Adrenal gland (tissue), 9 donors: ENCODE measurements at regions not wholly inside any gene's neighbourhood (a gene's known extent, or its start where the extent isn't known, plus 50 kb on each side); places are given as distances from the start of the nearest gene placed in this dataset.

Source experiments
- DNase-seq, 7 donors: peaks; one replicate each; pipeline ENCODE4 v3.0.0-alpha.2; 2019 to 2020
- H3K27ac ChIP-seq, 5 donors: fragments of 200-600 bp; sonication (generic) in 4 of 5; 1 replicate in 3 of 5; 2 replicates in 2 of 5; pipeline versions ENCODE4 v1.5.1 to v1.8.0; 2016 to 2020; ENCODE audit warnings: mild to moderate bottlenecking in 1 of 5
- H3K27me3 ChIP-seq: fragments of 200-600 bp; 2 replicates; pipeline ENCODE4 v1.8.0; 2021
- H3K36me3 ChIP-seq, 2 donors: fragments of 200-600 bp; replicated peaks in 1 of 2; 1 replicate in 1 of 2; 2 replicates in 1 of 2; pipeline versions ENCODE4 v1.5.1 to v1.8.0; 2018 to 2022
- H3K4me1 ChIP-seq, 2 donors: fragments of 200-600 bp; replicated peaks in 1 of 2; 1 replicate in 1 of 2; 2 replicates in 1 of 2; pipeline versions ENCODE4 v1.5.1 to v1.8.0; 2018 to 2021
- H3K4me3 ChIP-seq, 4 donors: fragments of 200-600 bp; sonication (generic) in 3 of 4; one replicate each; pipeline ENCODE4 v1.5.1; 2016 to 2018
- H3K9me3 ChIP-seq, 3 donors: fragments of 200-600 bp; sonication (generic) in 1 of 3; replicated peaks in 1 of 3; 1 replicate in 2 of 3; 2 replicates in 1 of 3; pipeline versions ENCODE4 v1.5.1 to v1.8.0; 2016 to 2021
- POLR2A ChIP-seq, 2 donors: fragments of 450-650 bp; IDR thresholded peaks; one replicate each; pipeline ENCODE4 v1.6.1; 2017; ENCODE audit warnings: antibody characterized with exemption in 2 of 2, mild to moderate bottlenecking in 2 of 2, moderate library complexity in 1 of 2
- WGBS, 4 donors: extraction: QIAGEN DNeasy Blood & Tissue Kit in 2 of 4; methylation state at CpG; one replicate each; pipeline versions ENCODE4 v1.1.5 to v1.1.7; 2013 to 2017; 5-methylcytosine and 5-hydroxymethylcytosine counted together
- intact Hi-C, 2 donors: fragments of 100-400 bp; cut with DNase I; formaldehyde crosslinking; loops; one replicate each; pipeline versions ENCODE4 v1.14.1 to v1.15.0; 2022 to 2023
- TF ChIP-seq, protein P1 (sequence below), 6 experiments: fragments of 450-650 bp in 4 of 6; fragments of 200-600 bp in 2 of 6; sonication (generic) in 1 of 6; IDR thresholded peaks; 1 replicate in 5 of 6; 2 replicates in 1 of 6; pipeline versions ENCODE4 v1.5.1 to v1.8.0; 2016 to 2021; ENCODE audit warnings: antibody characterized with exemption in 6 of 6, mild to moderate bottlenecking in 2 of 6, moderate library complexity in 1 of 6
- donor health status: healthy with polysubstance abuse.
- donor health status: Bipolar disorder and iron deficiency.
- donor health status: DM: yes; HTN: yes; CAD: no.
- donor health status: DM: no; HTN: no; CAD: no.
- donor health status: DM: no; HTN: no; CAD: no.

- no peaks in the 10 kb centered on the region for H3K27me3 ChIP-seq
- TF ChIP-seq, protein P1, sequence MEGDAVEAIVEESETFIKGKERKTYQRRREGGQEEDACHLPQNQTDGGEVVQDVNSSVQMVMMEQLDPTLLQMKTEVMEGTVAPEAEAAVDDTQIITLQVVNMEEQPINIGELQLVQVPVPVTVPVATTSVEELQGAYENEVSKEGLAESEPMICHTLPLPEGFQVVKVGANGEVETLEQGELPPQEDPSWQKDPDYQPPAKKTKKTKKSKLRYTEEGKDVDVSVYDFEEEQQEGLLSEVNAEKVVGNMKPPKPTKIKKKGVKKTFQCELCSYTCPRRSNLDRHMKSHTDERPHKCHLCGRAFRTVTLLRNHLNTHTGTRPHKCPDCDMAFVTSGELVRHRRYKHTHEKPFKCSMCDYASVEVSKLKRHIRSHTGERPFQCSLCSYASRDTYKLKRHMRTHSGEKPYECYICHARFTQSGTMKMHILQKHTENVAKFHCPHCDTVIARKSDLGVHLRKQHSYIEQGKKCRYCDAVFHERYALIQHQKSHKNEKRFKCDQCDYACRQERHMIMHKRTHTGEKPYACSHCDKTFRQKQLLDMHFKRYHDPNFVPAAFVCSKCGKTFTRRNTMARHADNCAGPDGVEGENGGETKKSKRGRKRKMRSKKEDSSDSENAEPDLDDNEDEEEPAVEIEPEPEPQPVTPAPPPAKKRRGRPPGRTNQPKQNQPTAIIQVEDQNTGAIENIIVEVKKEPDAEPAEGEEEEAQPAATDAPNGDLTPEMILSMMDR (IDR thresholded peaks at IDR 0.05): no peak
- no peak for TF ChIP-seq POLR2A (IDR thresholded peaks at IDR 0.05)
- H3K27ac ChIP-seq: no peak overlapping the region
- no peaks in the 10 kb centered on the region for H3K9me3 ChIP-seq
- H3K4me1 ChIP-seq: no peaks in the 10 kb centered on the region
- DNase-seq: peak in 1 of 7 donors; percentile 22
- 39 to 52% (median 44%) methylated on average over 21 of the region's 21 CpGs for WGBS, 4 donors
- H3K4me3 ChIP-seq: no peak overlapping the region
- intact Hi-C loops: no loop called here
- H3K36me3 ChIP-seq: no peaks in the 10 kb centered on the region
These were observed 156.4 kb upstream of the PDE10A start for GRCh38 chr6:165819394-165819793.

DNA sequence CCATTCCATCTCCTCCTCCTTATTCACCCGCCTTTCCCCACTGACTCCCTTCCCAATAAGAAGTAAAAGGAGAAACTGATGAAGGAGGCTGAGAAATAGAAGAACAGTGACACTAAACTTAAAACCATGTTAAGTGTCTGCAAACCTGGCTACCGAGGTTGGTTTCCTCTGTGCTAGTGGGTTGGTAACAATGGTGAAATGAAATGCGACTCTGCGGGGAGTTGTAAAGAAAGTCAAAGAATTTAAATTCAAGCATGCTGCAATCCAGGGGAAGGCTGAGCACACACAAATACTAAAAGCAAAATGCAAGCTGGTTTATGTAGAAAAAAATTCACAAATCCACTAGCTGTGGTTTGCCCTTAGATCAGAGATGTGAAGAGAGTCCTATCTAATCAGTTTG, 155.2 kb upstream of the PDE10A start:
- TF ChIP-seq, protein P1 (IDR thresholded peaks at IDR 0.05): no peak
- TF ChIP-seq POLR2A (IDR thresholded peaks at IDR 0.05): no peak
- Histone ChIP-seq H3K27me3 (no peaks in the 10 kb centered on the region), H3K36me3 (no peaks in the 10 kb centered on the region), H3K4me1 (no peaks in the 10 kb centered on the region), H3K4me3 (no peak overlapping the region), H3K9me3 (no peaks in the 10 kb centered on the region), H3K27ac (no peak overlapping the region)
- WGBS, 4 donors: 78 to 82% (median 81%) methylated on average over 4 of the region's 4 CpGs
- no peak for DNase-seq
- intact Hi-C loops: no loop called here

GRCh38 chr6:165817771-165818170, 154.7 kb upstream of the PDE10A start:
- 84 to 92% (median 91%) methylated on average over 7 of the region's 7 CpGs for WGBS, 4 donors
- TF ChIP-seq POLR2A (IDR thresholded peaks at IDR 0.05): no peak
- TF ChIP-seq, protein P1 (IDR thresholded peaks at IDR 0.05): no peak
- Histone ChIP-seq H3K4me3 (no peak overlapping the region), H3K9me3 (no peaks in the 10 kb centered on the region), H3K36me3 (no peaks in the 10 kb centered on the region), H3K27me3 (no peaks in the 10 kb centered on the region), H3K27ac (no peak overlapping the region), H3K4me1 (no peaks in the 10 kb centered on the region)
- intact Hi-C loops: no loop called here
- DNase-seq: no peak

GRCh38 chr6:165817148-165817547, 154.1 kb upstream of the PDE10A start:
- intact Hi-C loops: no loop called here
- 72 to 92% (median 84%) methylated on average over 3 of the region's 3 CpGs for WGBS, 4 donors
- H3K36me3 ChIP-seq: no peaks in the 10 kb centered on the region

More at GRCh38 chr6:165817148-165817547, 154.1 kb upstream of the PDE10A start:
- no peak for DNase-seq
- H3K9me3 ChIP-seq: no peaks in the 10 kb centered on the region
- no peak overlapping the region for H3K27ac ChIP-seq
- TF ChIP-seq POLR2A (IDR thresholded peaks at IDR 0.05): no peak
- TF ChIP-seq, protein P1 (IDR thresholded peaks at IDR 0.05): no peak
- H3K4me3 ChIP-seq: no peak overlapping the region
- no peaks in the 10 kb centered on the region for H3K4me1 ChIP-seq
- no peaks in the 10 kb centered on the region for H3K27me3 ChIP-seq
